ENCODE measurements at regions not wholly inside any gene's neighbourhood (a gene's known extent, or its start where the extent isn't known, plus 50 kb on each side); places are given as distances from the start of the nearest gene placed in this dataset.

- ChIA-PET POLR2A (ENCODE audit: unreplicated experiment) (no interaction called here), CTCF (no interaction called here)
- H2BK5ac ChIP-seq (ENCODE audit: low read depth, low read length, poor library complexity, severe bottlenecking): no peak overlapping the region
- H3K23ac ChIP-seq (ENCODE audit: low read depth, low read length): no peak overlapping the region
- no peak overlapping the region for H3K9ac ChIP-seq (ENCODE audit: low read depth, low read length)
- H2BK20ac ChIP-seq (ENCODE audit: low read depth, low read length): no peak overlapping the region
- H3K9me3 ChIP-seq (ENCODE audit: control insufficient read depth, insufficient read depth, low read length): no peaks in the 10 kb centered on the region
- H3K4me1 ChIP-seq (ENCODE audit: control insufficient read depth, insufficient read depth, low read length): no peaks in the 10 kb centered on the region; the same call in 1 of the 2 replicates
- H3K56ac ChIP-seq (ENCODE audit: extremely low read depth, insufficient read depth, low read length): no peak overlapping the region
- H3K4me2 ChIP-seq (ENCODE audit: low read depth, low read length): no peak overlapping the region
- in situ Hi-C loops (cut with MboI; ENCODE audit: low sequenced_read_pairs): no loop called here
- no peak overlapping the region for H4K91ac ChIP-seq (ENCODE audit: insufficient read depth, low read depth, low read length)
- H2AK9ac ChIP-seq (replicated peaks; ENCODE audit: low read depth, low read length, poor library complexity): no peak overlapping the region
- H2BK120ac ChIP-seq (ENCODE audit: low read depth, low read length): no peak overlapping the region
- H3K27ac ChIP-seq (ENCODE audit: insufficient read depth, low read length): no peak overlapping the region
- no peak overlapping the region for H4K8ac ChIP-seq (ENCODE audit: low read depth in 2 of 2, low read length in 2 of 2)
- H3K14ac ChIP-seq (replicated peaks; ENCODE audit: low read depth, low read length): no peak overlapping the region
- no peaks in the 10 kb centered on the region for H4K20me1 ChIP-seq (ENCODE audit: insufficient read depth, low read length)
- H3K9me1 ChIP-seq (ENCODE audit: insufficient read depth, low read length): no peaks in the 10 kb centered on the region
- dilution Hi-C loops (cut with HindIII; ENCODE audit: low sequenced_read_pairs, unreplicated experiment): no loop called here
- DNase-seq (no peak), ATAC-seq (ENCODE audit: low read depth) (no peak)
- no peak overlapping the region for H3K4ac ChIP-seq (ENCODE audit: low read depth, low read length)
- no peaks in the 10 kb centered on the region for H3K79me1 ChIP-seq (ENCODE audit: low read depth in 1 of 2, low read length in 2 of 2)
- H3K18ac ChIP-seq (ENCODE audit: low read depth, low read length): no peak overlapping the region
- no TSS peak for BruUV-seq (replicated peaks)
- H3K27me3 ChIP-seq (ENCODE audit: control insufficient read depth, insufficient read depth, low read length): peaks cover 4% of the 10 kb centered on the region
- intact Hi-C loops (cut with micrococcal nuclease): no loop called here
- TF ChIP-seq POLR2A (IDR thresholded peaks at IDR 0.05; ENCODE audit: low read depth, low read length) (no peak), MAFK (IDR thresholded peaks at IDR 0.05; ENCODE audit: low read depth, low read length) (no peak), NFE2L2 (IDR thresholded peaks at IDR 0.05; ENCODE audit: low read depth, low read length) (no peak), MXI1 (IDR thresholded peaks at IDR 0.05; ENCODE audit: borderline replicate concordance, low read depth, low read length) (no peak), RAD21 (IDR thresholded peaks at IDR 0.05; ENCODE audit: low read length) (no peak), CHD1 (IDR thresholded peaks at IDR 0.05; ENCODE audit: low read depth, low read length) (no peak), RCOR1 (IDR thresholded peaks at IDR 0.05; ENCODE audit: insufficient replicate concordance, low read length) (no peak), BHLHE40 (IDR thresholded peaks at IDR 0.05; ENCODE audit: low read depth, low read length) (no peak), RFX5 (IDR thresholded peaks at IDR 0.05; ENCODE audit: low read depth, low read length) (no peak)
- TF ChIP-seq, protein P1, sequence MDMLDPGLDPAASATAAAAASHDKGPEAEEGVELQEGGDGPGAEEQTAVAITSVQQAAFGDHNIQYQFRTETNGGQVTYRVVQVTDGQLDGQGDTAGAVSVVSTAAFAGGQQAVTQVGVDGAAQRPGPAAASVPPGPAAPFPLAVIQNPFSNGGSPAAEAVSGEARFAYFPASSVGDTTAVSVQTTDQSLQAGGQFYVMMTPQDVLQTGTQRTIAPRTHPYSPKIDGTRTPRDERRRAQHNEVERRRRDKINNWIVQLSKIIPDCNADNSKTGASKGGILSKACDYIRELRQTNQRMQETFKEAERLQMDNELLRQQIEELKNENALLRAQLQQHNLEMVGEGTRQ (IDR thresholded peaks at IDR 0.05; ENCODE audit: low read depth, low read length): no peak
- TF ChIP-seq, protein P2, sequence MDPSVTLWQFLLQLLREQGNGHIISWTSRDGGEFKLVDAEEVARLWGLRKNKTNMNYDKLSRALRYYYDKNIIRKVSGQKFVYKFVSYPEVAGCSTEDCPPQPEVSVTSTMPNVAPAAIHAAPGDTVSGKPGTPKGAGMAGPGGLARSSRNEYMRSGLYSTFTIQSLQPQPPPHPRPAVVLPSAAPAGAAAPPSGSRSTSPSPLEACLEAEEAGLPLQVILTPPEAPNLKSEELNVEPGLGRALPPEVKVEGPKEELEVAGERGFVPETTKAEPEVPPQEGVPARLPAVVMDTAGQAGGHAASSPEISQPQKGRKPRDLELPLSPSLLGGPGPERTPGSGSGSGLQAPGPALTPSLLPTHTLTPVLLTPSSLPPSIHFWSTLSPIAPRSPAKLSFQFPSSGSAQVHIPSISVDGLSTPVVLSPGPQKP (IDR thresholded peaks at IDR 0.05; ENCODE audit: borderline replicate concordance, low read depth, low read length): no peak
- H3K36me3 ChIP-seq (ENCODE audit: control insufficient read depth, insufficient read depth, low read length): no peaks in the 10 kb centered on the region
- no peak overlapping the region for H4K5ac ChIP-seq (ENCODE audit: low read depth, low read length)
- H2AK5ac ChIP-seq (ENCODE audit: low read depth, low read length): no peak overlapping the region
- no peak overlapping the region for H3K4me3 ChIP-seq (ENCODE audit: insufficient read depth, low read depth, low read length)
- no peak overlapping the region for H2BK15ac ChIP-seq (ENCODE audit: low read depth, low read length)
- WGBS, 2 experiments (ENCODE audit: extremely low coverage in 2 of 2, insufficient read length in 1 of 2): no CpG with 5 or more reads among the region's 1 CpG
- H2AFZ ChIP-seq (replicated peaks; ENCODE audit: low read length, poor library complexity): no peak overlapping the region
Observed at GRCh38 chr3:72034986-72035385, 250.0 kb upstream of the PROK2 start.

Measured in IMR-90 (cell line).